ENCODE measurements at regions not wholly inside any gene's neighbourhood (a gene's known extent, or its start where the extent isn't known, plus 50 kb on each side); places are given as distances from the start of the nearest gene placed in this dataset.
"Not testable (repeated sequence)": the region's sequence is repeated elsewhere in the genome, so short reads cannot be mapped to it uniquely, and the experiment has no call there.

- H3K4me1 ChIP-seq (ENCODE audit: insufficient read depth, low read length, poor library complexity, severe bottlenecking) = peaks cover 6% of the 10 kb centered on the region
- ChIA-PET POLR2A (ENCODE audit: low non-redundant PET) (no interaction called here), CTCF (no interaction called here)
- H3K27ac ChIP-seq (ENCODE audit: low read depth, low read length, poor library complexity, severe bottlenecking) = no peak overlapping the region
- TF ChIP-seq, protein P1, sequence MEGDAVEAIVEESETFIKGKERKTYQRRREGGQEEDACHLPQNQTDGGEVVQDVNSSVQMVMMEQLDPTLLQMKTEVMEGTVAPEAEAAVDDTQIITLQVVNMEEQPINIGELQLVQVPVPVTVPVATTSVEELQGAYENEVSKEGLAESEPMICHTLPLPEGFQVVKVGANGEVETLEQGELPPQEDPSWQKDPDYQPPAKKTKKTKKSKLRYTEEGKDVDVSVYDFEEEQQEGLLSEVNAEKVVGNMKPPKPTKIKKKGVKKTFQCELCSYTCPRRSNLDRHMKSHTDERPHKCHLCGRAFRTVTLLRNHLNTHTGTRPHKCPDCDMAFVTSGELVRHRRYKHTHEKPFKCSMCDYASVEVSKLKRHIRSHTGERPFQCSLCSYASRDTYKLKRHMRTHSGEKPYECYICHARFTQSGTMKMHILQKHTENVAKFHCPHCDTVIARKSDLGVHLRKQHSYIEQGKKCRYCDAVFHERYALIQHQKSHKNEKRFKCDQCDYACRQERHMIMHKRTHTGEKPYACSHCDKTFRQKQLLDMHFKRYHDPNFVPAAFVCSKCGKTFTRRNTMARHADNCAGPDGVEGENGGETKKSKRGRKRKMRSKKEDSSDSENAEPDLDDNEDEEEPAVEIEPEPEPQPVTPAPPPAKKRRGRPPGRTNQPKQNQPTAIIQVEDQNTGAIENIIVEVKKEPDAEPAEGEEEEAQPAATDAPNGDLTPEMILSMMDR (conservative IDR thresholded peaks at IDR 0.05; ENCODE audit: low read depth, low read length) = no peak
- no peak for TF ChIP-seq EZH2 (IDR thresholded peaks at IDR 0.05; ENCODE audit: borderline replicate concordance, low read depth, low read length, poor library complexity, severe bottlenecking)
- no TSS peak for BruUV-seq (replicated peaks)
- DNase-seq (ENCODE audit: low spot score) = no peak
- H3K36me3 ChIP-seq (ENCODE audit: insufficient read depth, low read length, poor library complexity, severe bottlenecking) = no peaks in the 10 kb centered on the region
- H3K27me3 ChIP-seq (replicated peaks; ENCODE audit: insufficient read depth, low read depth, low read length, poor library complexity) = no peaks in the 10 kb centered on the region
- H3K9me3 ChIP-seq (ENCODE audit: low read depth, low read length, poor library complexity, severe bottlenecking) = peaks cover 9% of the 10 kb centered on the region
- no peak overlapping the region for H3K4me3 ChIP-seq (ENCODE audit: low read depth, low read length, poor library complexity, severe bottlenecking)
- intact Hi-C loops (cut with micrococcal nuclease; ENCODE audit: unreplicated experiment) = no loop called here
These were observed 272.0 kb downstream of the RPAP3 start for GRCh38 chr12:47433876-47434275.

GRCh38 chr12:47426678-47427309 is 279.0 kb downstream of the RPAP3 start:
- not testable (repeated sequence) for H3K4me3 ChIP-seq (ENCODE audit: low read depth, low read length, poor library complexity, severe bottlenecking)

DNA sequence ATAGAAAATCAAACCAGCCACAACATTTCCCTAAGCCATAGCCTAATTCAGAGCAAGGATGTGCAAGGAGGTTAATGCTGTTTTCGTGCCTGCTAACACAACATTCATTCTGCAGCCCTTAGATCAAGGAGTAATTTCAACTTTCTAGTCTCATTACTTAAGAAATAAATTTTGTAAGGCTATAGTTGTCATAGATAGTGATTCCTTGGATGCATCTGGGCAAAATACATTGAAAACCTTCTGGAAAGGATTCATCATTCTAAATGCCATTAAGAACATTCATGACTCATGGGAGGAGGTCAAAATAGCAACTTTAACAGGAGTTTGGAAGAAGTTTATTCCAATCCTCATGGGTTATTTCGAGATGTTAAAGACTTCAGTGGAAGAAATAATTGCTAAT is 283.2 kb downstream of the RPAP3 start:
- no peaks in the 10 kb centered on the region for H3K36me3 ChIP-seq (ENCODE audit: insufficient read depth, low read length, poor library complexity, severe bottlenecking)
- TF ChIP-seq EZH2 (IDR thresholded peaks at IDR 0.05; ENCODE audit: borderline replicate concordance, low read depth, low read length, poor library complexity, severe bottlenecking) = no peak
- TF ChIP-seq, protein P1 (conservative IDR thresholded peaks at IDR 0.05; ENCODE audit: low read depth, low read length) = no peak
- intact Hi-C loops (cut with micrococcal nuclease; ENCODE audit: unreplicated experiment) = no loop called here
- DNase-seq (ENCODE audit: low spot score) = no peak
- ChIA-PET CTCF (no interaction called here), POLR2A (ENCODE audit: low non-redundant PET) (no interaction called here)
- H3K27me3 ChIP-seq (replicated peaks; ENCODE audit: insufficient read depth, low read depth, low read length, poor library complexity) = no peaks in the 10 kb centered on the region
- H3K4me1 ChIP-seq (ENCODE audit: insufficient read depth, low read length, poor library complexity, severe bottlenecking) = no peaks in the 10 kb centered on the region
- no TSS peak for BruUV-seq (replicated peaks)
- H3K27ac ChIP-seq (ENCODE audit: low read depth, low read length, poor library complexity, severe bottlenecking) = no peak overlapping the region
- H3K4me3 ChIP-seq (ENCODE audit: low read depth, low read length, poor library complexity, severe bottlenecking) = no peak overlapping the region
- no peaks in the 10 kb centered on the region for H3K9me3 ChIP-seq (ENCODE audit: low read depth, low read length, poor library complexity, severe bottlenecking)

More at GRCh38 chr12:47426678-47427309, 279.0 kb downstream of the RPAP3 start:
- DNase-seq (ENCODE audit: low spot score); H3K9me3 ChIP-seq (ENCODE audit: low read depth, low read length, poor library complexity, severe bottlenecking); BruUV-seq (replicated peaks); POLR2A ChIA-PET (ENCODE audit: low non-redundant PET); H3K27me3 ChIP-seq (replicated peaks; ENCODE audit: insufficient read depth, low read depth, low read length, poor library complexity); intact Hi-C loops (cut with micrococcal nuclease; ENCODE audit: unreplicated experiment); H3K27ac ChIP-seq (ENCODE audit: low read depth, low read length, poor library complexity, severe bottlenecking); H3K4me1 ChIP-seq (ENCODE audit: insufficient read depth, low read length, poor library complexity, severe bottlenecking); CTCF ChIA-PET; H3K36me3 ChIP-seq (ENCODE audit: insufficient read depth, low read length, poor library complexity, severe bottlenecking): not testable (repeated sequence)

DNA sequence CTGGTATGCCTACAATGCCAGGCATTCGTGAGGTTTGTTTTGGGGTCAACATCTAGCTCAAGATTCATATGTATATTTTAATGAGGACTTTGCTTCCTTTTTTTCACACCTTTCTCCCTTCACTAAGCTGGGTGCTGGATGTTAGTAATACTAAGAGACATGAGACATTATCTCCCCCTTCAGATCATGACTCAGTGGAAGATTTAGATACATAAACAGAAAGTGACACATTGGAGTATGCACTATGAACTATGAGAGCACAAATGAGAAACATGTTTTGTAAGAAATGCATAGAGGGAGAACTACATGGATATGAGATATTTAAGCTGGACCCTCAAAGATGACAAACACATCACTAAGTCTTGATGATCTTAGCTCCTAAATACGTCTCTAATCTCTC is 286.3 kb downstream of the RPAP3 start:
- TF ChIP-seq, protein P1 (conservative IDR thresholded peaks at IDR 0.05; ENCODE audit: low read depth, low read length) = no peak
- TF ChIP-seq EZH2 (IDR thresholded peaks at IDR 0.05; ENCODE audit: borderline replicate concordance, low read depth, low read length, poor library complexity, severe bottlenecking) = no peak
- H3K4me1 ChIP-seq (ENCODE audit: insufficient read depth, low read length, poor library complexity, severe bottlenecking) = no peaks in the 10 kb centered on the region
- intact Hi-C loops (cut with micrococcal nuclease; ENCODE audit: unreplicated experiment) = no loop called here
- no TSS peak for BruUV-seq (replicated peaks)
- no peaks in the 10 kb centered on the region for H3K9me3 ChIP-seq (ENCODE audit: low read depth, low read length, poor library complexity, severe bottlenecking)
- H3K27ac ChIP-seq (ENCODE audit: low read depth, low read length, poor library complexity, severe bottlenecking) = no peak overlapping the region
- POLR2A ChIA-PET (ENCODE audit: low non-redundant PET) = no interaction called here
- no peak overlapping the region for H3K4me3 ChIP-seq (ENCODE audit: low read depth, low read length, poor library complexity, severe bottlenecking)
- CTCF ChIA-PET = no interaction called here
- H3K27me3 ChIP-seq (replicated peaks; ENCODE audit: insufficient read depth, low read depth, low read length, poor library complexity) = no peaks in the 10 kb centered on the region
- no peak for DNase-seq (ENCODE audit: low spot score)
- no peaks in the 10 kb centered on the region for H3K36me3 ChIP-seq (ENCODE audit: insufficient read depth, low read length, poor library complexity, severe bottlenecking)
